OCI-LY7 (cell line): ENCODE measurements at regions not wholly inside any gene's neighbourhood (a gene's known extent, or its start where the extent isn't known, plus 50 kb on each side); places are given as distances from the start of the nearest gene placed in this dataset.

ENCODE experiments used
- EZH2phosphoT487 ChIP-seq: fragments of 200-600 bp; sonication (generic); IDR thresholded peaks from 2 replicates; pipeline ENCODE4 v1.6.1; 2018; ENCODE audit warnings: low read depth, borderline replicate concordance, mild to moderate bottlenecking, mixed run types, antibody characterized with exemption, low read length, moderate library complexity, mixed read lengths
- TF ChIP-seq, protein P1 (sequence below): fragments of 200-600 bp; sonication (generic); conservative IDR thresholded peaks from 2 replicates; pipeline ENCODE4 v1.5.1; 2014; ENCODE audit warnings: mild to moderate bottlenecking, antibody characterized with exemption, low read length, moderate library complexity, mixed read lengths

DNA sequence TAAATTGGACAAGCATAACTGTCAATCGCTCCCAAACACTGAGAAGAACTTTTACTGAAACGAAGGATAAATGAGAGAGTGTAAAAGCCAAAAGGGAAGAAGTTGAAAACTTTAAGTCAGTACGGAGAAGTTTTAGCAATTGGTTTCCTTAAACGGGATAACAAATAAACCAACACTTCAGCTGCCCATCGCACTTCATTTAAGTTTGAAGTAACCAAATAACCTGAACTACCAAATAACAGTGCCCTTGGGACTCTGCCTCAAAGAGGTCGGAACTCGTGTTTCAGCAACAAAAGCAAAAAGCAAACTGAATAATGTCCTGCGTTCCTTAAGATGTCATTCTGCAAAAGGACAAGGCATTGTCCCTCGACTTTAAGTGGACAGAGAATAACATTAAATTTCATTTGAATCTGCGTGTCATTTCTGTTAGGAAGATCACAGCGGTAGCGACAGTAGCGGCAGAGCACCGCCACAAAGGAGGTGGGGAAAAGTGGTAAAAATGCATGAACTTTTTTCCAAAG, 127.0 kb upstream of the C11orf58 start:
- TF ChIP-seq, protein P1, sequence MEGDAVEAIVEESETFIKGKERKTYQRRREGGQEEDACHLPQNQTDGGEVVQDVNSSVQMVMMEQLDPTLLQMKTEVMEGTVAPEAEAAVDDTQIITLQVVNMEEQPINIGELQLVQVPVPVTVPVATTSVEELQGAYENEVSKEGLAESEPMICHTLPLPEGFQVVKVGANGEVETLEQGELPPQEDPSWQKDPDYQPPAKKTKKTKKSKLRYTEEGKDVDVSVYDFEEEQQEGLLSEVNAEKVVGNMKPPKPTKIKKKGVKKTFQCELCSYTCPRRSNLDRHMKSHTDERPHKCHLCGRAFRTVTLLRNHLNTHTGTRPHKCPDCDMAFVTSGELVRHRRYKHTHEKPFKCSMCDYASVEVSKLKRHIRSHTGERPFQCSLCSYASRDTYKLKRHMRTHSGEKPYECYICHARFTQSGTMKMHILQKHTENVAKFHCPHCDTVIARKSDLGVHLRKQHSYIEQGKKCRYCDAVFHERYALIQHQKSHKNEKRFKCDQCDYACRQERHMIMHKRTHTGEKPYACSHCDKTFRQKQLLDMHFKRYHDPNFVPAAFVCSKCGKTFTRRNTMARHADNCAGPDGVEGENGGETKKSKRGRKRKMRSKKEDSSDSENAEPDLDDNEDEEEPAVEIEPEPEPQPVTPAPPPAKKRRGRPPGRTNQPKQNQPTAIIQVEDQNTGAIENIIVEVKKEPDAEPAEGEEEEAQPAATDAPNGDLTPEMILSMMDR, result no peak
- TF ChIP-seq EZH2phosphoT487, result no peak
